ENCODE measurements at regions not wholly inside any gene's neighbourhood (a gene's known extent, or its start where the extent isn't known, plus 50 kb on each side); places are given as distances from the start of the nearest gene placed in this dataset.

GRCh38 chr1:238465449-238465848 is 574.7 kb upstream of the ZP4 start:
- TF ChIP-seq CTCF (IDR thresholded peaks at IDR 0.05; ENCODE audit: unreplicated experiment) = no peak
- no peaks in the 10 kb centered on the region for H3K27me3 Mint-ChIP-seq
- H3K36me3 Mint-ChIP-seq (ENCODE audit: insufficient read depth) = no peaks in the 10 kb centered on the region
- DNase-seq (ENCODE audit: low spot score, unreplicated experiment) = no peak
- H3K27ac Mint-ChIP-seq = no peak overlapping the region
- no peak overlapping the region for H3K4me3 Mint-ChIP-seq (ENCODE audit: low read depth)
- H3K4me1 Mint-ChIP-seq (ENCODE audit: low read depth) = no peaks in the 10 kb centered on the region
- H3K9me3 Mint-ChIP-seq (ENCODE audit: low read depth) = no peaks in the 10 kb centered on the region

DNA sequence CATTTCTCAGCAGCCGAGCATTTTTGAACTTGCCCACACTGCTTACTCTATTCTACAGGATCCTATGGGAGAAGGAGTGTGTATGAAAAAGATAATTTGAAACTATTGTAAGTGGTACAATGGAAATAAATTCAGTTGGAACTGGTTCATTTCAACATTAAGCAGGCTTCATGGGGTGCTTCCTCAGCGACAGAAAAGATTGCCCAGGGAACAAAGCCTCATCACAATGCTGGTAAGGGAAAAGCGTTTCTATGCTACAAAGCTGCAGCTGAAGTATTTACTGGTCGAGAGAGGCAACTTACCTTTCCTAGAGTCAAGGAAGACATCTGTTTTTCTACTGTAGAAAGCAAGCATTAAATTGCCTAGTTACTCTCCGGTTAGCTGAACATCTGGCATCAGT is 568.2 kb upstream of the ZP4 start:
- Mint-ChIP-seq H3K27ac (no peak overlapping the region), H3K36me3 (ENCODE audit: insufficient read depth) (no peaks in the 10 kb centered on the region), H3K4me3 (ENCODE audit: low read depth) (no peak overlapping the region), H3K4me1 (ENCODE audit: low read depth) (no peaks in the 10 kb centered on the region), H3K9me3 (ENCODE audit: low read depth) (no peaks in the 10 kb centered on the region), H3K27me3 (no peaks in the 10 kb centered on the region)
- no peak for TF ChIP-seq CTCF (IDR thresholded peaks at IDR 0.05; ENCODE audit: unreplicated experiment)
- DNase-seq (ENCODE audit: low spot score, unreplicated experiment) = no peak

- no peak for TF ChIP-seq CTCF (IDR thresholded peaks at IDR 0.05; ENCODE audit: unreplicated experiment)
- H3K27me3 Mint-ChIP-seq = no peaks in the 10 kb centered on the region
- no peak for DNase-seq (ENCODE audit: low spot score, unreplicated experiment)
- no peak overlapping the region for H3K4me3 Mint-ChIP-seq (ENCODE audit: low read depth)
- H3K4me1 Mint-ChIP-seq (ENCODE audit: low read depth) = no peaks in the 10 kb centered on the region
- no peaks in the 10 kb centered on the region for H3K9me3 Mint-ChIP-seq (ENCODE audit: low read depth)
- no peak overlapping the region for H3K27ac Mint-ChIP-seq
- no peaks in the 10 kb centered on the region for H3K36me3 Mint-ChIP-seq (ENCODE audit: insufficient read depth)
Observed at GRCh38 chr1:238457610-238458009, 566.9 kb upstream of the ZP4 start.

DNA sequence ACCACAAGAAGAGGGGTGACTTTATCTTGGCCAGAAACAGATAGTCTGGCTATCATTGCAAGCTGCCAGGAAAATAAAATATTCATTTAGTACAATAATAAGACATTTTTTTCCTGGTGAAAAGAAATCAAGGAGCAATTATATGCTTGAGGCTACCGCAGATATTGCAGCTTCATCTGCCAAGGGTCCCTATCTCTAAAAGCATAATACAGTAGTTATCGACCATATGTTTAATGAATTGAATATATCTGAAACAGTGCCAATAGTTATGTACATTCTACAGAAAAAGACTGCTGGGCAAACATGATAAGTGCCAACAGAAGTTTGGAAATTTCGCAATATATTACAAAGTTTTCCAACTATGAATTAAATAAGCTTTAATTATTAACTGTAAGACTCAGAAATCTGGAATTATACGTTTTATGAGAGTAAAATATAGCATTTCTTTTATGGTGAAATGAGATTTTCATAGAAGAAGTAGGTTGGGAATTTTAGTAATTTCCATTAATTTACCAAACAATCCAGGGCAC is 561.1 kb upstream of the ZP4 start:
- no peak overlapping the region for H3K4me3 Mint-ChIP-seq (ENCODE audit: low read depth)
- no peak for TF ChIP-seq CTCF (IDR thresholded peaks at IDR 0.05; ENCODE audit: unreplicated experiment)

GRCh38 chr1:238450976-238451375 is 560.3 kb upstream of the ZP4 start:
- no peak overlapping the region for H3K27ac Mint-ChIP-seq
- no peaks in the 10 kb centered on the region for H3K36me3 Mint-ChIP-seq (ENCODE audit: insufficient read depth)
- TF ChIP-seq CTCF (IDR thresholded peaks at IDR 0.05; ENCODE audit: unreplicated experiment) = no peak
- no peaks in the 10 kb centered on the region for H3K27me3 Mint-ChIP-seq
- H3K4me1 Mint-ChIP-seq (ENCODE audit: low read depth) = no peaks in the 10 kb centered on the region
- no peak for DNase-seq (ENCODE audit: low spot score, unreplicated experiment)
- no peak overlapping the region for H3K4me3 Mint-ChIP-seq (ENCODE audit: low read depth)
- H3K9me3 Mint-ChIP-seq (ENCODE audit: low read depth) = no peaks in the 10 kb centered on the region

More for the DNA sequence above, 561.1 kb upstream of the ZP4 start:
- H3K9me3 Mint-ChIP-seq (ENCODE audit: low read depth) = no peaks in the 10 kb centered on the region
- H3K27me3 Mint-ChIP-seq = no peaks in the 10 kb centered on the region
- no peaks in the 10 kb centered on the region for H3K4me1 Mint-ChIP-seq (ENCODE audit: low read depth)
- no peaks in the 10 kb centered on the region for H3K36me3 Mint-ChIP-seq (ENCODE audit: insufficient read depth)
- H3K27ac Mint-ChIP-seq = no peak overlapping the region
- no peak for DNase-seq (ENCODE audit: low spot score, unreplicated experiment)

Data from progenitor cell of endocrine pancreas (in vitro differentiated cells).